Activated CD4-positive, alpha-beta T cell treated with anti-CD3 and anti-CD28 coated beads for 48 hours (primary cell): ENCODE measurements at regions not wholly inside any gene's neighbourhood (a gene's known extent, or its start where the extent isn't known, plus 50 kb on each side); places are given as distances from the start of the nearest gene placed in this dataset.
A peak's percentile ranks its signal among the peaks of the same experiment; 100 is the strongest.
"Not testable (repeated sequence)": the region's sequence is repeated elsewhere in the genome, so short reads cannot be mapped to it uniquely, and the experiment has no call there.

ENCODE experiments used
- DNase-seq: peaks from one replicate; pipeline ENCODE4 v3.0.0-alpha.2; 2020

DNA sequence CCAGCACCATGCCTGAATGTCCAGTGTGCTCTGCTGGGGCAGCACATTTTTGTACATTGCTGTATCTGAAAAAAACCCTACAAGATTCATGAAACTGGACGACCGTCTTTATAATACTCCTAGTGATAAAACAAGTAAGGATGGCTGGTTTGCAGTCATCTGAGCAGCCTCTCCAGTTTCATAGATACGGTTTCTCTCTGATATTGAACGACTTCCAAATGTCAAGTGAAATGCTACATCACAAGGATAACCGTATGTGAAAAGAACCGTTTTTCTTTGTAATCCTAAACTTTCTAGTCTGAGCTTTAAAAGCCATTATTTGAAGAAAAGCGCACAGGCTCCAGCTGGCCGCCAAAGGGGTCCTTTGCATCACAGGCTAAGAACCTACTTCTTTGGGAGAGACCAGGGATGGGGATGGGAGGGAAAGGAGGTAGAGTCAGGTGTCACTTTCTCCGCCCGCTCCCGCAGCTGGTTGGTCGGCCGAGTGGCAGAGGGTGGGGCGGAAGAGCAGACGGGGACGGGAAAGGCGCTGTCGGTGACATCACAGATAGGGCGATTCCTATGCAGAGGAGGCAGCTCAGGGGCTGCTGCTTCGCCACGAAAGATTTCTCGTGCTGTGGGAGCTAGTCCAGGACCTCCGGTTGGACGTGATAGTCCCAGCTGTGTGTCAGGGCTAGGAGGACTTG is 180.4 kb upstream of the NOTCH2NLA start:
- DNase-seq = not testable (repeated sequence)

DNA sequence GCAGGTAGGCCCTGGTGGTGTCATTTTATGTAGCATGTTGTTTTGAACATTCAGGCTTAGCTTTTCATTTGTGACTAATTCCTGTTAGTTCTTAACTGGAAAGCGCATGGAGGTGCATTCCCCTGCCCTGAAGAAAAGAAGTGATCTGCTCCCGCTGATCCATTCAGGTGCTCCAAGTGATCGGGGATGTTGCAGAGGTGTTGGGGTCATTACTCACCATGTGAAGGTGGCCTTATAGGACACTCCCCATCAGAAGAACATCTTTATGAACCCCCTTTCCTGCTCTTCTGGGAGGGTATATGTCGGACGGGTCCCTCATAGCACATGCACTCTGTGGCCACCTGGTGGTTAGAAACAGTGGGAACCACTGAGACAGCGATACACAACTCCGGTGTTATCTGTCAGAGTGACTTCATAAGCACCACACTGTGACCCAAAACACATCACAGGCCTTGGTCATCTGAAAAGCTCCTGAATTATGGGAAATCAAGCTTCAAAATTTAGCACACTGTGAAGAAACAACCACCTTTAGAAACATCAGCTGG is 172.5 kb upstream of the NOTCH2NLA start:
- DNase-seq = peak; percentile 34

DNA sequence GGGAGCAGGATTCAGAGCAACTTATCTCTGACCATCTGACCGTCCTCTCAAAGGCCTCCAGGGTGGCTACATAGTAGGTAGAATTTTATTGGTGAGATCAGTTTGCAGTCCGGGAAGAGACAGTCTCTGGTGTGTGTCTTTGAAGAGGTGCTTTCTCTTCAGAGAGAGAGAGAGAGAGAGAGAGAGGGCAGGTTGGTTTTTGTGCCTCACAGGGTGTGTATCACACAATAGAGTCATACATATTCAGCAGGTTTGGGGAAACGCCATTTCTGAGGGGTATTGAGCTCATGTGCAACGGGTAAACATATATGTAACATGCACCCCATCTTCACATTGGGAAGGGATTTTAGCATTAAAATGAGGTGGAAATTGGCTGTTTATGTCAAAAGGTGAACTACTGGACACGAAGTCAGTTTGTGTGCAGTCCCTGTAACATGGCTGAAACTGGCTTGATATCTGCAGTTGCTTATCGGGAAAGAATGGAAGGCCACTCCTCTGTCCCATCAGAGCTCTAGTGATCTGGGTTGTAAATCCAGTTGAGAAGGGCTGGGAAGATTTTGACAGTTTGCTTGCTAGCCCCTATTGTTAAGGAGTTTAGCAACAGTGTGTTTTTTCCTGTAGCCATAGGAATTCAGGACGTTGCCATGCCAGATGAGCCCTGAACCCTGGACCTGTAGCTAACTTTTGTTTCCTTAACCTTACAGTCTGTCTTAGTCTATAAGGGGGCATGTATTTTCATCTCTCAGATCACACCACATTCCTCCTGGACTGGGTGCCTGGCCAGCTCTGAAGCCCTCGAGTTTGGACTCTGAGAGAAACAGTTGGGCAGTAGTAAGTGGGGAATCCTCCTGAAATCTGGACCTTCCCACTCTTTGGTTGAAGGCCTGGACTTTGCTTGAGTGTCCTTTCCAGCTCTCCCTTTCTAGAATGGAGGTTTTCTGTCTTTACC is 171.6 kb upstream of the NOTCH2NLA start:
- not testable (repeated sequence) for DNase-seq

DNA sequence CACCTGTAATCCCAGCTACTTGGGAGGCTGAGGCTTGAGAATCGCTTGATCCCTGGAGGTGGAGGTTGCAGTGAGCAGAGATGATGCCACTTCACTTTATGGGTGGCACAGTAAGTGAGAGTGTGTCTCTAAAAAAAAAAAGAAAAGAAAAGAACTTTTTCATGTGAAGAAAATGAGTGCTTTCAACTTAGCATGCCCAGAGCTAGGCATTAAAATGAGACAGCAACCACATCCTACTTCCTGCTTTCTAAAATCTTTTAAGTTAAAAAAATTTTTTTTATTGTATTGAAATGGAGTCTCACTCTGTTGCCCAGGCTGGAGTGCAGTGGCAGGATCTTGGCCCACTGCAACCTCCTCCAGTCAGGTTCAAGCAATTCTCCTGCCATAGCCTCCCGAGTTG is 170.4 kb upstream of the NOTCH2NLA start:
- not testable (repeated sequence) for DNase-seq

DNA sequence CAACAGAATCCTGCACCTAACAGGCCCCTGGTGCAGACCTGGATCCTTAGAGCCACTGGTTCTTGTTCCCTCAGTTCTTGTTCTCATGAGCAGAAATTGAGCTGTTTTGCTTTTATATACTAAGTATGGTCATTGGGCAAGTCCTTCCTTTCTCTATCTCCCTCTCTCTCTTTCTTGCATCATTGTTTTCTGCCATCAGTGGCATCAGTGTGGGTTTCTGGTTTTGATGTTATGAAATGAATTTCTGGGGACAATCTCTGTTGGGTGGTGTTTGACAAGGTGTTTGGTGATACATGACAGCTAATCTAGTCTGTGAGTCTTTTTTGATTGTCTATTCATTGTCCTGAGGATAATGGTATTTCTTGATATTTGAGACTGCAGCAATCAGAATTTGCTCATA is 168.0 kb upstream of the NOTCH2NLA start:
- DNase-seq = not testable (repeated sequence)

DNA sequence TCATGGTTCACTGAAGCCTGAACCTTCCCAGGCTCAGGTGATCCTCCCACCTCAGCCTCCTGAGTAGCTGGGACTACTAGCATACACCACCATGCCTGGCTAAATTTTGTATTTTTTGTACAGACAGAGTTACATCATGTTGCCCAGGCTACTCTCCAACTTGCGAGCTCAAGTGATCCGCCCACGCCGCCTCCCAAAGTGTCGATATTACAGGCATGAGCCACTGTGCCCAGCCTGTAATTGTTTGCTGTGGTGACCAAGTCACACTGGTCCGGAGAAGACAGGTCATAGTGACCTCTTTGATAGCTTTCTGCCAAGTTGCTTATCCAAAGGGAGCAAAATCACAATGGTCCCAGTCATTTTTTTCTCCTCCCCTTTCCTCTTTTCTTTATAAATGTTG is 167.4 kb upstream of the NOTCH2NLA start:
- not testable (repeated sequence) for DNase-seq

DNA sequence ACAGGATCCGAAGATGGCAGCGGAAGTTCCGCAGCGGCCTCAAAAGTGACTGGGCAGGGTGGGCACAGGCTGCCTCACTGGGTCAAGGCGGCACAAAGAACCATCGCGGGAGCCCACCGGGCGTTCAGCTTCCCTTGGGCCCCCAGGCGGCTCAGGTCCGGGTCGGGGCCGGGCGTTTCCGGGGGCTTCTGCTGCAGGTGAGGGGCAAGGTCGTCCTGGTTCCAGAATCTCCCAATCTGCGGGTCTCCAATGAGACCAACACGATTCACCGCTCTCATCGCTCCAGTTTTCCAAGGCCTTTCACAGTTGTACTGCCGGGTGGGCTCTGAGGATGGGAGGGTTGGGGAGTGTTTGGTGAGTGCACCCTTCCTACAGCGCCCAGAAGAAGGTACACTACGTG is 165.0 kb upstream of the NOTCH2NLA start:
- DNase-seq = not testable (repeated sequence)

DNA sequence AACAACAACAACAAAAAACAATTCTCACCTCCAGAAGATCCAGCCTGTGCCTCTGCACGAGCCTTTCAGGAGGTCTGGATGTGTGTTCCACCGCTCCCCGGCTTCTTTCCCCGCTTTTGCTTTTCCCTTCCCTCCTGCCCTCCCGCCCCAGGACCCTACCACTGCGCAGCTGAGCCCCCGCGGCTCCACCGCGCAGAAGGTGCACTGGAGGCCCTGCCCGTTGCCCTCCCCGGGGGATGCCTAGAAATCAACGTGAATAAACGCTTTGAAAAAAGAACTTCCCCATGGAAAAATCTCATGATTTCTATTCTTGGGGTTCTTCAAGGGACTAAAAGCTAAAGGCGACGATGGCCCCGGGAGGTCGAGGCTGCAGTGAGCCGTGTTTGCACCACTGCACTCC is 164.3 kb upstream of the NOTCH2NLA start:
- not testable (repeated sequence) for DNase-seq

DNA sequence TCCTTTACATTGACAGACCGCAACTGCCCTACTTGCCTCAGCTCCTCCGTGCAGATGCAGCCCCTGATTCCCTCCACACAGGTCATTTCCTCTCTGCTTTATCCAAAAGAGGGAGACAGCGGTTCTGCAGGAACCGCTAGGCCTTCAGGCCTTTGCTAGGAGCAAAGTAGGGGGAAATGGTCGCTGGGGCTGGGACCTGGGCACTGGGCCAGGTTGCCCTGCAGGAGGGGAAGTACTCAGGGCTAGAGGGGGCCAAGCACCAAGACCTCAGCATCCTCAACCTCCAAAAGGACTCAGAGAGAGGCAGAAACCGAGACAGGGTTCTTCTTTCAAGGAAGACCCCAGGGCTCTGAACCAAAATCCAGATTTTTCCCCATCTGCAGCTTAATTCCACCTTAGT is 160.4 kb upstream of the NOTCH2NLA start:
- not testable (repeated sequence) for DNase-seq

DNA sequence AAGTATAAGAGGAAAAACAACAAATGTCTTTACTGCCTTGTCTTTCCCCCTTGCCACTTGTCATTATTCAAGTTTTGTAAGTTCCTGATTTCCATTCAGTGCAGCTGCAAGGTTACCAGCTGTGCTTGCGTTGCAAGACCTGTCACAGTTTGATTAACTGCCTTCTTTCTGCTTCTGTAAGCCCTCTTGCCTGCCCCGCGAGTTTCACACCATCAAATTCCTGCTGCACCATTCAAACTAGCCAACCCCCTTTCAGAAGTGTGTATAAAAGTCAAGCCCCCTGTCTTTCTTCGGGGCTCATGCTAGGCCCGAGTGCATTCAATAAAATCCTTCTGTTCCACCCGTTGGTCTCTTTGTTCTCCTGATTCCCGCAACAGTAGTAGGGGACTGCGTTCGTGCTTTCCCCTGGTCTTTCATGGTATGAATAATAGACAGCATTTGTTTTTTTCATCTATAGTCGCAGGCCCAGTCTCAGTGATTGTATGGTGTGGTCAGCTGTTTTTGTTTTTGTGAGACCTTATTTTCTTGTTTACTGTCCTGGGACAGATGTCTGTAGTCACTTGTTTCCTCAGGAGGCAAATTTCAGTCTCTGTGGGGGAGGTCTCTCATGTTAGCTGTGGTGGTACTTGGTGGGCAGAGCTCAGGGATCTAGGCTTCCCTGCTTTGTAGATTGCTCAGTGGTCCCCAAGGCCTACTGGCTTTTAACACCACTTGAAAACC is 159.1 kb upstream of the NOTCH2NLA start:
- DNase-seq = peak; percentile 41

DNA sequence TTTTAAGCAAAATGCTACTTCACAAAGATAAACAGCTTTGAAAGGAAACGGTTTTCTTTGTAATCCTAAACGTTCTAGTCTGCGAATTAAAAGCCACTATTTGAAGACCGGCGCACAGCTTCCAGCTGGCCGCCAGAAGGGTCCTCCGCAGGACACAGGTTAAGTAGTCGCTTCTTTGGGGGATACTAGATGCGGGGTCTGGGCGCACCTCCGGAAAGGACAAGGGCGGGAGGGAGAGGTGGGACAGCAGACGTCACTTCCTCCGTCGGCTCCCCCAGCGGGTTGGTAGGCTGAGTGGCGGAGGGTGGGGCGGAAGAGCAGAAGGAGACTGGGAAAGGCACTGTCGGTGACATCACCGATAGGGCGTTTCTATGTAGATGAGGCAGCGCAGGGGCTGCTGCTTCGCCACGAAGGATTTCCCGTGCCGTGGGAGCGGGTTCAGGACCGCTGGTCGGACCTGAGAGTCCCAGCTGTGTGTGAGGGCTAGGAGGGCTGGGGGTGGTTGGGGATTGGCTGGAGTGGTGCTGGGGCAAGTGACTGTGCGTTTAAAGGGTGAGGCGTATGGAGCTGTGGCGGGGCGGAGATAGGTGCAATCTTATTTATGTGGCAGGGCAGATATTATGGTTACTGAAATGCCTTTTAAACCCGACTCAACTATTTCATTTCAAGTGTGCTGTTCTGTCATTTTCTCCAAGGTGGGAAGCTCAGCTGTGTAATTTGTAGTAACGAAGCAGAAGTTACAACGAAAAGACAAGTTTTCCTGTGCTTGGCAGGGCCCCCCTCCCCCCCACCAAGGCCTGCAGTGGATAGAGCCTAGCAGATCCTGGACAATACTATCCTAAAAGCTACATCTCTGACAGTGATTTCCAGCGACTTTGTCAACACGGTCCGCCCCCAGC is 158.3 kb upstream of the NOTCH2NLA start:
- peak; percentile 80 for DNase-seq

DNA sequence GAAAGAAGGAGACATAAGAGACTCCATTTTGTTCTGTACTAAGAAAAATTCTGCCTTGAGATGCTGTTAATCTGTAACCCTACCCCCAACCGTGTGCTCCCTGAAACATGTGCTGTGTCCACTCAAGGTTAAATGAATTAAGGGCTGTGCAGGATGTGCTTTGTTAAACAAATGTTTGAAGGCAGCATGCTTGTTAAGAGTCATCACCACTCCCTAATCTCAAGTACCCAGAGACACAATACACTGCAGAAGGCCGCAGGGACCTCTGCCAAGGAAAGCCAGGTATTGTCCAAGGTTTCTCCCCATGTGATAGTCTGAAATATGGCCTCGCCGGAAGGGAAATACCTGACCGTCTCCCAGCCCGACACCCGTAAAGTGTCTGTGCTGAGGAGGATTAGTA is 152.4 kb upstream of the NOTCH2NLA start:
- DNase-seq = not testable (repeated sequence)

DNA sequence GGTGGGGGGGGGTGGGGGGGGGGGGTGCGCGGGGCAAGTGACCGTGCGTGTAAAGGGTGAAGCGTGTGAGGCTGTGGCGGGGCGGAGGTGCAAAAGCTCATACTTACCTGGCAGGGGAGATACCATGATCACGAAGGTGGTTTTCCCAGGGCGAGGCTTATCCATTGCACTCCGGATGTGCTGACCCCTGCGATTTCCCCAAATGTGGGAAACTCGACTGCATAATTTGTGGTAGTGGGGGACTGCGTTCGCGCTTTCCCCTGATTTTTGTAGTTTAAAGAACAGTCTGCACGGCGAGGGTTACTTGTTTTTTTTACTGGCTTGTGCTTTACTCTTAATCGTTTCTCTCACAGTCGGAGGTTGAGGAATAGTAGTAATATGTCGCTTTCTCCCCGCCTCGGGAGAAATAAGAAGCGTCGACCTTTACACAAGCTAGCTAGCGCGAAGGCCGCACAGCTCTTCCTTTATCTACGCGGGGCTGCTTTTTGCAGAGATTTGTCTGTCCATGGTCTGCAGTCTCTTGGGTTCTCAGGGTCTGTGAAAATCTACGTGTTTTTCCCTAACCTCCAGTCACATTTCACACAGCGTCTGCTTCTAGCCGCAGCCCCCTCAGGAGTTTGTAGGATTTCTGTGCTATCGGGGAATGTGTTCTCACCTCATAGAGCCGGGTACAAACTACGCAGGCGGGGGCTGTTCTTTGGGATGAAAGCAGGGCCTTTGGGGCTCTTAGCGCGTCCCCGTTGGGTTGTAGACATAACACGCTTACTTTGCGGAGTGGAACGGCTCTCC is 148.1 kb upstream of the NOTCH2NLA start:
- peak; percentile 85 for DNase-seq

DNA sequence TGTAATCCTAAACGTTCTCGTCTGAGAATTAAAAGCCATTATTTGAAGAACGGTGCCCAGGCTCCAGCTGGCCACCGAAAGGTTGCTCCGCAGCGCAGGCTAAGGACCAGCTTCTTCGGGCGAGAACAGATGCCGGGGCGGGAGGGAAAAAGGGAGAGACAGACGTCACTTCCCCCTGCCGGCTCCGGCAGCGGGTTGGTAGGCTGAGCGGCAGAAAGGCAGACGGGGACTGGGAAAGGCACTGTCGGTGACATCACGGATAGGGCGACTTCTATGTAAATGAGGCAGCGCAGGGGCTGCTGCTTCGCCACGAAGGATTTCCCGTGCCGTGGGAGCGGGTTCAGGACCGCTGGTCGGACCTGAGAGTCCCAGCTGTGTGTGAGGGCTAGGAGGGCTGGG is 147.5 kb upstream of the NOTCH2NLA start:
- peak; percentile 86 for DNase-seq

DNA sequence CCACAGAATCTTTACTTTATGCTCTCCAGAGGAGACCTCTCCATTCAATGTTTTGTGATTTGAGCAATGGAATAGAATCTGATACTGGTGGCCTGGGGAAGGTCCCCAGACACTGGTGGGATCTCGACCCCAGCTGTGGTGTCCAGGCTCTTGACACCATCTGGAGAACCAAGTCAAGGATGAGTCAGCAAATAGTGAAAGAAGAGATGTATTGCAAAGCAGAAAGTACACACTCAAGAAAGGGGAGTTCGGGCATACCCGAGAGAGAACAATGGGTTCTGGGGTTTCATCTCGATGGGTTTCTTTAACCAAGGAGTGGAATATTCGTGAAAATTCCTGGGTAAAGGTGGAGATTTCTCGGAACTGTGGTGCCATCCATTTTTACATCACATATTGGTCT is 146.3 kb upstream of the NOTCH2NLA start:
- DNase-seq = not testable (repeated sequence)

DNA sequence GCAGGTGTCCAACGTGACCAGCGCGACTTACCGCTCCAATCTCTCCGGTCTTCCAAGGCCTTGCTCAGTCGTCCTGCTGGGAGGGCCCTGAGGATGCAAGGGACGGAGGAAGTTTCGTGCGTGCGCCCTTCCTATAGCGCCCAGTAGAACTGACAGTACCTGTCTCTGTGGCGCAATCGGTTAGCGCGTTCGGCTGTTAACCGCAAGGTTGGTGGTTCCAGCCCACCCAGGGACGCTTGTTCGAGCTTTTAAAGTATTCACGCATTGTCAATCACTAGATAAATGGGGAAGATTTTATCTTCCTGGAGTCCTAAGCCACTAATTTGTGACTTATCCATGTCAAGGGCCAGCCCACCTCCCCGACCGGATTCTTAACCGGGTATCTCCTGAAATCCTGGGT is 141.1 kb upstream of the NOTCH2NLA start:
- DNase-seq = peak; percentile 70

DNA sequence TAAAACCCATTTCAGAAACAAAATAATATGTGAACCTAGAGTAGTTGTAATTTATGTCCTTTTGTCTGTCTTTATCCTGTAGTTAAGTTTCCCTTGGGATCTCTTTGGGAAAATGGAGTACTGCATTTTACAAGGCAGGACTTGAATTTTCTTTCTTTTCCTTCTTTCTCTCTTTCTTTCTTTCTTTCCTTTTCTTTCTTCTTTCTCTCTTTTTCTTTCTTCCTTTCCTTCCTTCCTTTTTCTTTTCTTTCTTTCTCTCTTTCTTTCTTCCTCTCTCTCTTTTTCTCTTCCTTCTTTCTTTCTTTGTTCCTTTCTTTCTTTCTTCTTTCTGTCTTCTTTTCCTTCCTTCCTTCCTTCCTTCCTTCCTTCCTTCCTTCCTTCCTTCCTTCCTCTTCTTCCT is 126.6 kb upstream of the NOTCH2NLA start:
- not testable (repeated sequence) for DNase-seq

DNA sequence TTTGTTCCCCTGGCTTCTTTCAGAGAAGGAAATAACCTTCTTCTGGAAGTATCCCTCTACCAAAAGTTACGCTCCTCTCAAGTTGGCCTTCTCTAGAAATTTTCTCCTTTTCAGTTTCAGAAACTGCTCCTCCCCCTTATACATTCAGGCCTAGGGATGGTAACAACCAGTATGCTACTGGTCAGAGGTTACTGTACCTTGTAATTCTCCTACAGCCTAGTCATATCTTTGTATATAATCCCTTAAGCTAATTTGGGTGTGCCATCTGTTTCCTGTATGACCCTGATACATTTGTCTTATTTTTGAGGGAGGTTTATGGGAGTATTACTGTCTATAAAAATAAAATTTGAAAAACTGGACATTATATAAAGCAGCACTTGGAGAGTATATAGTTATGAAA is 98.0 kb upstream of the NOTCH2NLA start:
- not testable (repeated sequence) for DNase-seq

DNA sequence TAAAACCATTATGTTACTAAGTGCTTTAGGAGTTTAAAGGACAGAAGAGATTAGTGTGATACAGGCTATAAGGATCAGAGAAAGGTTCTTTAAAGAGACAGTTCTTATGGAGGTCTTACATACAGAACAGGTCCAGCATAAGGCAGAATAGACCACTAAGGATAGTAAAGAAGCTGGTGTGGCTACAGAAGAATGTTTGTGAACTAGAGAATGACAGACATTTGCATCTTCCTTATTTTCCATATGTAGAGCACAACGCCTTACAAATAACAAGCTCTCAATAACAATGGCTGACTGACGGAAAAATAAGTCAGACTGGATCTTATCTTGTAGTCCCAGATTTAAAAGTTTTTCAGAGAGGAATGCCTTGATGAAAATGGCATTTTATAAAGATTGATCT is 95.6 kb upstream of the NOTCH2NLA start:
- not testable (repeated sequence) for DNase-seq

DNA sequence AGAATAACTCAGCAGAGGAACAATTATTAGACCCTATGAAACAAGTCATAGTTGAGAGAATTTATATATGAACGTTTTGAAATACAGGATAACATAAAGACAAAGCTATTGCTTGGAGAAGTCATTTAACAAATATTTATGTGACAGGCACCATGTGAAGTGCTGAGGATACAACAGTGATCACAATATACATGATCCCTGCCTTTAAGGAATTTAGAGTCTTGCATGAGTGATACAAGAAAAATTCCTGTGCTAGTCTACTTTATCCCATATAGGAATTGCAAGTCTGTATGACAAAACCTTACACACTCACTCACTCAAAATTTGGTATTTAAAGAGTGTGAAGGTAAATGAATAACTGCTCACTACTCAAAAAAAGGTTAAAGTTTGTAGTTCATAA is 94.5 kb upstream of the NOTCH2NLA start:
- DNase-seq = not testable (repeated sequence)

DNA sequence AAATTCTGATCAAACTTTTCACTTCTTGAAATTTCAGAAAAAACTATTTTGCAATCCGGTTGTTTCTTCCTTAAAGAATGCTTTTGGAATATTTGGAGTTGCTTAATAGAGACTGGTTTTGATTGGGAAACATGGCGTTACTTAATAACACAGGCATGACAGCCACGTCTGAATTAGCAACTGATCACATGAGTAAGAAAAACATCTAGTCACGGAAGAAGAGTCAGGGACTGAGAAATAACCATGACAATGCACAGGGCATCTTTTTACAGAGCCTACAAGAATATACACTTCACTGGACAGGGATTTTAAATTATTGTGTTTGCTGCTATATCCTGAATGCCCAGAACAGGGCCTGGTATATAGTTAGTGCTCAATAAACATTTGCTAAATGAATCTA is 94.1 kb upstream of the NOTCH2NLA start:
- DNase-seq = not testable (repeated sequence)
